ENCODE measurements at regions not wholly inside any gene's neighbourhood (a gene's known extent, or its start where the extent isn't known, plus 50 kb on each side); places are given as distances from the start of the nearest gene placed in this dataset.

DNA sequence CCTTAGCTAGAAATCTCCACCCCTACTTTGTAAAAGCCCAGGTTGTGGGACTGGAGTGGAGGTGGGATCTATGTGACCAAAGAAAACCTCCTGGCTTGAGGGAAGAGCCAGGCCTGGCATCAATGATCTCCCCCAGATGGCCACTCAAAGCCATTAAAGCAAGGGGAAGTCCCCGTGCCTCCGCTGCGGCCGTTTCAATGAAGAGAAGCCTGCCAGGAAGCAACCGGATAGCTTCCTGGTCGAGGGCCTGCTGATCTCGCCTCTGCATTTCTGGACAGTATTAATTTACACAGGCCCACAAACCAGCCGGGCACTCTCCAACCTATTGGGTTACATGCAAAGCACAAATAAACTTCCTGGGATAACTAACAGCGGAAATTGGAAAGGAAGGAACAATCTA, 160.5 kb upstream of the MSX2 start:
- TF ChIP-seq, protein P1, sequence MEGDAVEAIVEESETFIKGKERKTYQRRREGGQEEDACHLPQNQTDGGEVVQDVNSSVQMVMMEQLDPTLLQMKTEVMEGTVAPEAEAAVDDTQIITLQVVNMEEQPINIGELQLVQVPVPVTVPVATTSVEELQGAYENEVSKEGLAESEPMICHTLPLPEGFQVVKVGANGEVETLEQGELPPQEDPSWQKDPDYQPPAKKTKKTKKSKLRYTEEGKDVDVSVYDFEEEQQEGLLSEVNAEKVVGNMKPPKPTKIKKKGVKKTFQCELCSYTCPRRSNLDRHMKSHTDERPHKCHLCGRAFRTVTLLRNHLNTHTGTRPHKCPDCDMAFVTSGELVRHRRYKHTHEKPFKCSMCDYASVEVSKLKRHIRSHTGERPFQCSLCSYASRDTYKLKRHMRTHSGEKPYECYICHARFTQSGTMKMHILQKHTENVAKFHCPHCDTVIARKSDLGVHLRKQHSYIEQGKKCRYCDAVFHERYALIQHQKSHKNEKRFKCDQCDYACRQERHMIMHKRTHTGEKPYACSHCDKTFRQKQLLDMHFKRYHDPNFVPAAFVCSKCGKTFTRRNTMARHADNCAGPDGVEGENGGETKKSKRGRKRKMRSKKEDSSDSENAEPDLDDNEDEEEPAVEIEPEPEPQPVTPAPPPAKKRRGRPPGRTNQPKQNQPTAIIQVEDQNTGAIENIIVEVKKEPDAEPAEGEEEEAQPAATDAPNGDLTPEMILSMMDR (IDR thresholded peaks at IDR 0.05; ENCODE audit: low read depth, low read length, missing input control) = no peak
- TF ChIP-seq, protein P2, sequence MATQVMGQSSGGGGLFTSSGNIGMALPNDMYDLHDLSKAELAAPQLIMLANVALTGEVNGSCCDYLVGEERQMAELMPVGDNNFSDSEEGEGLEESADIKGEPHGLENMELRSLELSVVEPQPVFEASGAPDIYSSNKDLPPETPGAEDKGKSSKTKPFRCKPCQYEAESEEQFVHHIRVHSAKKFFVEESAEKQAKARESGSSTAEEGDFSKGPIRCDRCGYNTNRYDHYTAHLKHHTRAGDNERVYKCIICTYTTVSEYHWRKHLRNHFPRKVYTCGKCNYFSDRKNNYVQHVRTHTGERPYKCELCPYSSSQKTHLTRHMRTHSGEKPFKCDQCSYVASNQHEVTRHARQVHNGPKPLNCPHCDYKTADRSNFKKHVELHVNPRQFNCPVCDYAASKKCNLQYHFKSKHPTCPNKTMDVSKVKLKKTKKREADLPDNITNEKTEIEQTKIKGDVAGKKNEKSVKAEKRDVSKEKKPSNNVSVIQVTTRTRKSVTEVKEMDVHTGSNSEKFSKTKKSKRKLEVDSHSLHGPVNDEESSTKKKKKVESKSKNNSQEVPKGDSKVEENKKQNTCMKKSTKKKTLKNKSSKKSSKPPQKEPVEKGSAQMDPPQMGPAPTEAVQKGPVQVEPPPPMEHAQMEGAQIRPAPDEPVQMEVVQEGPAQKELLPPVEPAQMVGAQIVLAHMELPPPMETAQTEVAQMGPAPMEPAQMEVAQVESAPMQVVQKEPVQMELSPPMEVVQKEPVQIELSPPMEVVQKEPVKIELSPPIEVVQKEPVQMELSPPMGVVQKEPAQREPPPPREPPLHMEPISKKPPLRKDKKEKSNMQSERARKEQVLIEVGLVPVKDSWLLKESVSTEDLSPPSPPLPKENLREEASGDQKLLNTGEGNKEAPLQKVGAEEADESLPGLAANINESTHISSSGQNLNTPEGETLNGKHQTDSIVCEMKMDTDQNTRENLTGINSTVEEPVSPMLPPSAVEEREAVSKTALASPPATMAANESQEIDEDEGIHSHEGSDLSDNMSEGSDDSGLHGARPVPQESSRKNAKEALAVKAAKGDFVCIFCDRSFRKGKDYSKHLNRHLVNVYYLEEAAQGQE (IDR thresholded peaks at IDR 0.05) = no peak
- TF ChIP-seq RXRA (IDR thresholded peaks at IDR 0.05) (no peak), TAF1 (conservative IDR thresholded peaks at IDR 0.05) (no peak), EGR1 (IDR thresholded peaks at IDR 0.05; ENCODE audit: low read depth in 2 of 2) (no peak)
- TF ChIP-seq, protein P3, sequence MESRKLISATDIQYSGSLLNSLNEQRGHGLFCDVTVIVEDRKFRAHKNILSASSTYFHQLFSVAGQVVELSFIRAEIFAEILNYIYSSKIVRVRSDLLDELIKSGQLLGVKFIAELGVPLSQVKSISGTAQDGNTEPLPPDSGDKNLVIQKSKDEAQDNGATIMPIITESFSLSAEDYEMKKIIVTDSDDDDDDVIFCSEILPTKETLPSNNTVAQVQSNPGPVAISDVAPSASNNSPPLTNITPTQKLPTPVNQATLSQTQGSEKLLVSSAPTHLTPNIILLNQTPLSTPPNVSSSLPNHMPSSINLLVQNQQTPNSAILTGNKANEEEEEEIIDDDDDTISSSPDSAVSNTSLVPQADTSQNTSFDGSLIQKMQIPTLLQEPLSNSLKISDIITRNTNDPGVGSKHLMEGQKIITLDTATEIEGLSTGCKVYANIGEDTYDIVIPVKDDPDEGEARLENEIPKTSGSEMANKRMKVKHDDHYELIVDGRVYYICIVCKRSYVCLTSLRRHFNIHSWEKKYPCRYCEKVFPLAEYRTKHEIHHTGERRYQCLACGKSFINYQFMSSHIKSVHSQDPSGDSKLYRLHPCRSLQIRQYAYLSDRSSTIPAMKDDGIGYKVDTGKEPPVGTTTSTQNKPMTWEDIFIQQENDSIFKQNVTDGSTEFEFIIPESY (IDR thresholded peaks at IDR 0.05) = no peak
